ENCODE measurements at regions not wholly inside any gene's neighbourhood (a gene's known extent, or its start where the extent isn't known, plus 50 kb on each side); places are given as distances from the start of the nearest gene placed in this dataset.

GRCh38 chr16:7871371-7871770, 538.7 kb downstream of the RBFOX1 start:
- TF ChIP-seq REST (IDR thresholded peaks at IDR 0.05; ENCODE audit: low read depth) (no peak), TCF12 (IDR thresholded peaks at IDR 0.05; ENCODE audit: low read depth) (no peak)

Data from Ishikawa (cell line).